Keratinocyte (primary cell): ENCODE measurements at regions not wholly inside any gene's neighbourhood (a gene's known extent, or its start where the extent isn't known, plus 50 kb on each side); places are given as distances from the start of the nearest gene placed in this dataset.
"Not testable (repeated sequence)": the region's sequence is repeated elsewhere in the genome, so short reads cannot be mapped to it uniquely, and the experiment has no call there.

Source experiments
- DNase-seq: peaks from one replicate; pipeline ENCODE4 v3.0.0-alpha.2; 2011; ENCODE audit warnings: low read depth, missing footprints, low spot score
- FAIRE-seq: peaks from 2 replicates; lab custom pipeline; 2011; peaks lifted over from hg19 to GRCh38; lab: Jason Lieb, UNC
- H2AFZ ChIP-seq: 2 replicates; pipeline ENCODE4 v1.6.0; 2012; ENCODE audit warnings: low read length, control low read depth, inconsistent platforms; ENCODE audit not compliant: control insufficient read depth
- H3K27ac ChIP-seq: 2 replicates; pipeline ENCODE4 v1.5.1; 2011; ENCODE audit warnings: low read length; ENCODE audit not compliant: control insufficient read depth, insufficient read depth
- H3K27me3 ChIP-seq: 3 replicates; pipeline ENCODE4 v1.6.0; 2011; ENCODE audit warnings: low read length; ENCODE audit not compliant: control insufficient read depth, insufficient read depth; ENCODE audit errors: extremely low read depth
- H3K36me3 ChIP-seq, 2 experiments: 2 replicates in 1 of 2; 3 replicates in 1 of 2; pipeline ENCODE4 v1.5.1; 2011; ENCODE audit warnings: low read length in 2 of 2, mild to moderate bottlenecking in 1 of 2; ENCODE audit not compliant: control insufficient read depth in 2 of 2, insufficient read depth in 2 of 2; ENCODE audit errors: extremely low read depth in 1 of 2
- H3K4me1 ChIP-seq: 3 replicates; pipeline ENCODE4 v1.5.1; 2011; ENCODE audit warnings: low read length; ENCODE audit not compliant: control insufficient read depth, insufficient read depth; ENCODE audit errors: extremely low read depth
- H3K4me2 ChIP-seq: 3 replicates; pipeline ENCODE4 v1.6.0; 2011; ENCODE audit warnings: low read depth, low read length; ENCODE audit not compliant: control insufficient read depth, insufficient read depth; ENCODE audit errors: extremely low read depth
- H3K4me3 ChIP-seq, 3 experiments: fragments of 200-600 bp in 1 of 3; sonication (generic) in 1 of 3; 2 replicates in 2 of 3; 3 replicates in 1 of 3; pipeline ENCODE4 v1.5.1; 2011 to 2016; ENCODE audit warnings: low read length in 3 of 3, mild to moderate bottlenecking in 3 of 3, control low read depth in 2 of 3, inconsistent platforms in 1 of 3, low read depth in 1 of 3, mixed read lengths in 1 of 3, mixed run types in 1 of 3, moderate library complexity in 1 of 3; ENCODE audit not compliant: control insufficient read depth in 2 of 3, insufficient read depth in 2 of 3; ENCODE audit errors: extremely low read depth in 1 of 3
- H3K79me2 ChIP-seq: 2 replicates; pipeline ENCODE4 v1.6.0; 2012; ENCODE audit warnings: low read length; ENCODE audit not compliant: control insufficient read depth, insufficient read depth
- H3K9ac ChIP-seq: 3 replicates; pipeline ENCODE4 v1.6.0; 2011; ENCODE audit warnings: low read length; ENCODE audit not compliant: control insufficient read depth, insufficient read depth; ENCODE audit errors: extremely low read depth
- H3K9me1 ChIP-seq: 3 replicates; pipeline ENCODE4 v1.6.0; 2011; ENCODE audit warnings: low read length; ENCODE audit not compliant: control insufficient read depth, insufficient read depth; ENCODE audit errors: extremely low read depth
- H3K9me3 ChIP-seq: 2 replicates; pipeline ENCODE4 v1.5.1; 2012; ENCODE audit warnings: low read depth, low read length; ENCODE audit not compliant: control insufficient read depth
- H4K20me1 ChIP-seq: 3 replicates; pipeline ENCODE4 v1.6.0; 2011; ENCODE audit warnings: low read length; ENCODE audit not compliant: control insufficient read depth, insufficient read depth; ENCODE audit errors: extremely low read depth
- dilution Hi-C: fragments of 300-500 bp; cut with MboI; formaldehyde crosslinking; loops from one replicate; pipeline ENCODE4 v1.7.0; 2020; ENCODE audit warnings: low sequenced_read_pairs; ENCODE audit not compliant: extremely low pct_ligation_motif_present

- H3K4me3 ChIP-seq, H2AFZ ChIP-seq, H3K27me3 ChIP-seq, DNase-seq, H3K79me2 ChIP-seq, dilution Hi-C loops, H3K4me2 ChIP-seq, H3K9me3 ChIP-seq, H3K27ac ChIP-seq, H3K36me3 ChIP-seq, H3K9ac ChIP-seq, FAIRE-seq, H3K4me1 ChIP-seq, H3K9me1 ChIP-seq, H4K20me1 ChIP-seq: not testable (repeated sequence)
These were observed 204.0 kb downstream of the LAT start for GRCh38 chr16:29188806-29189205.

DNA sequence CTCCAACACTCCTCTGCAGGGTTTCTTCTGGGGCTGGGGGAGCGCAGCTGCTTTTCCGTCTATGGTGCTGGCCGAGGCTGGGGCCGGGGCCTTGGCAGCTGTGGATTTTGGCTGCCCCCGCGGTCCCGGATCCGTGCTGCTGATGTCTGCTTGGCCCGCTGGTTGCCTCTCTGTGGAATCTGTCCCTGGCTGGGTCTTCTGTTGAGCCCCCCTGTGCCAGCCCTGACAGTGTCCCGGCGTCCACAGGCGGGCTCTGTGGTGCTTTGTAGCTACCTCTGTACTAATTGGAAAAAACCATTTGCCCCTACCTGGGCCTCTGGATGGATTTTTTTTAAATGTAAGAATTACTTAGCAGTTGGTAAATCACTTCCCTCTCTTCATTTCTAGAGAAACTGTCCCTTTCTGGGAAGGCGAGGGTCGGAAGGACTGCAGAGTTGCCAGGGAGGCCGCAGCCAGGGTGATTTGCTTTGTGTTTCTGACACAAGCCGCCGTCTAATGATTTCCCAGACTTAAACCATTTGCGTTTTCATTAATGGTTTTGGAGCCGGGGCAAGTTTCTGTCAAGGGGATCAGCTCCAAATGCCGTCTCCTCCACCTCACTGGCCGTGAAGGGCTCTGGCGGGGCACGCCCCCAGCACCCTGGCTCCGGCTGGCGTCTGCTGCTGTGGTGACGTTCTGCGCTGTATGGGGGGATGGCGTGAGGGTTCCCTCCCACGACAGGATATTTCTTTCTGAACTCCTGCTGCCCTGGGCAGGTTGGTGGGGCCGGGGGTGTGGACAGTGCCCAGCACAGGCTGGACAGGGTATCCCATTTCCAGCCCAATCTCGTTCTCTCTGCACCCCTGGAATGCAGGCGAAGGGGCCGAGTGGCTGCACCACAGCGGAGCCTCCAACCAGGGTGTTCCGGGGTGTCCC lies 201.7 kb downstream of the LAT start:
- H3K79me2 ChIP-seq, H3K27me3 ChIP-seq, DNase-seq, FAIRE-seq, H3K9me3 ChIP-seq, dilution Hi-C loops, H3K27ac ChIP-seq, H3K4me3 ChIP-seq, H3K4me1 ChIP-seq, H3K4me2 ChIP-seq, H3K9ac ChIP-seq, H3K9me1 ChIP-seq, H2AFZ ChIP-seq, H4K20me1 ChIP-seq, H3K36me3 ChIP-seq: not testable (repeated sequence)

- H3K4me2 ChIP-seq, H3K79me2 ChIP-seq, H2AFZ ChIP-seq, H3K9me3 ChIP-seq, H3K36me3 ChIP-seq, H3K9ac ChIP-seq, H3K27ac ChIP-seq, H3K27me3 ChIP-seq, H3K4me1 ChIP-seq, H4K20me1 ChIP-seq, H3K4me3 ChIP-seq, dilution Hi-C loops, DNase-seq, FAIRE-seq, H3K9me1 ChIP-seq: not testable (repeated sequence)
These were observed 201.0 kb downstream of the LAT start for GRCh38 chr16:29185872-29186271.

DNA sequence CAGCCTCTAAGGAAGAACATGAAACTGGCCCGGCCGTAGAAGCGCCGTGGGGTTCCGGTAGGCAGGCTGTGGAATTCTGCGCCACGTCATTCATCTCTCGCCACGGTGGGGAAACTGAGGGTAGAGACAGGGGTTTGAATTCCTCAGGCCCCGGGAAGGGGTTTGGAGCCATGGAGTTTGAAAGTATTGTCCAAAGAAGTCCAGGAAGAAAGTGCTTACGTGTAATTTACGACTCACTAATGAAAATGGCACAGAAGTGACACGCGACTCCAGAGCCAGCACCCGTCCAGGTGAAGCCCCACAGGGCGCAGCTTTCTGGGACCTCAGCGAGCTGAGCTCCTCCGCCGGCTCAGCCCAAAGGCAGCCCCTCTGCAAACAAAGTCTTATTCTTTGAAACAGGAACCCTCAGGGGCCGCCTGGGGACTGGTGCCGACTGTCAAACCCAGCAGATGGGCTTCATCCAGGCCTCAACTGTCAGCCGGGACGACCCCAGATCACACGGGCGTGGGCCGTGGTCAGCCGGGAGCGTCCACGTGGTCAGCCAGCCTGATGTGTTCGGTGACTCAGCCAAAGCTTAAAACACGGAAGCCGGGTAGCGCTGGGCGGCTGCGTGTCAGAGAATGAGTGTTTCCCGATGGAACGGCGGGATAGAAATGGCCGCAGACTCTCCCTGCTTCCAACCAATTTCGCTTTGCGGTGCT lies 200.0 kb downstream of the LAT start:
- H3K36me3 ChIP-seq, DNase-seq, H4K20me1 ChIP-seq, H3K9me1 ChIP-seq, H3K27me3 ChIP-seq, H3K4me1 ChIP-seq, H3K27ac ChIP-seq, H3K4me2 ChIP-seq, H3K9me3 ChIP-seq, H3K4me3 ChIP-seq, dilution Hi-C loops, H2AFZ ChIP-seq, FAIRE-seq, H3K79me2 ChIP-seq, H3K9ac ChIP-seq: not testable (repeated sequence)
